ENCODE measurements at regions not wholly inside any gene's neighbourhood (a gene's known extent, or its start where the extent isn't known, plus 50 kb on each side); places are given as distances from the start of the nearest gene placed in this dataset.

DNA sequence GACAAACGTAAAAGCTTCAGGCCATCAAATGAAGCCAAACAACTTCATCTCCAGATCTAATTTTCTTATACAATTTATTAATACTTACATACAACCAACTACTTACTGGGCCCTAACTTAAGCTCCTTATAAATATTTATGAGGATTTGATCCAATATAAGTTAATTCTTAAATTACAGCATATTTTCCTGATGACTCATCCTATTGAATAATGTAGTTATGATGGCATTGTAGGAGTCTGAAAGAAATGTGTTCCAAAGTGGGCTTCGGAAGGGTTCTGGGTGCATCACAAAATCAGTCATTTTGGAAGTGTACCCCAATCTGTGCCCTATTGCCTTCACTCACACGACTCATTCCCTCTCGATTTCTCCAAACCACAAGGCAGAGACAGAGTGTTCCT is 455.1 kb upstream of the CTSO start:
- TF ChIP-seq POLR2A (IDR thresholded peaks at IDR 0.05; ENCODE audit: low read depth) (no peak), CTCF (IDR thresholded peaks at IDR 0.05) (no peak)

Measured in esophagus muscularis mucosa (tissue), 3 donors.